ENCODE measurements at regions not wholly inside any gene's neighbourhood (a gene's known extent, or its start where the extent isn't known, plus 50 kb on each side); places are given as distances from the start of the nearest gene placed in this dataset.

- no peak for TF ChIP-seq CTCF (IDR thresholded peaks at IDR 0.05)
- TF ChIP-seq POLR2A (IDR thresholded peaks at IDR 0.05): no peak
Observed at GRCh38 chr6:12543953-12544352, 172.6 kb upstream of the PHACTR1 start.

All from breast epithelium (tissue), 3 donors.